Urinary bladder (tissue), 3 donors: ENCODE measurements at regions not wholly inside any gene's neighbourhood (a gene's known extent, or its start where the extent isn't known, plus 50 kb on each side); places are given as distances from the start of the nearest gene placed in this dataset.

Source experiments
- DNase-seq: peaks from one replicate; pipeline ENCODE4 v3.0.0-alpha.2; 2015; ENCODE audit errors: extremely low spot score
- H3K27ac ChIP-seq: one replicate; pipeline ENCODE4 v1.5.1; 2013; ENCODE audit warnings: low read depth, mild to moderate bottlenecking, moderate library complexity
- H3K36me3 ChIP-seq: one replicate; pipeline ENCODE4 v1.6.1; 2013; ENCODE audit warnings: mild to moderate bottlenecking, moderate library complexity; ENCODE audit not compliant: insufficient read depth
- H3K4me1 ChIP-seq: one replicate; pipeline ENCODE4 v1.6.1; 2013; ENCODE audit warnings: mild to moderate bottlenecking, moderate library complexity; ENCODE audit not compliant: insufficient read depth
- H3K4me3 ChIP-seq: one replicate; pipeline ENCODE4 v1.5.1; 2013; ENCODE audit warnings: low read depth, low read length
- WGBS: extraction: QIAGEN DNeasy Blood & Tissue Kit; methylation state at CpG from one replicate; pipeline ENCODE4 v1.1.7; 2013; 5-methylcytosine and 5-hydroxymethylcytosine counted together
- donor health status: healthy with polysubstance abuse.
- donor health status: healthy.

GRCh38 chr2:203789618-203790017 lies 78.0 kb upstream of the CTLA4 start:
- DNase-seq = no peak
- H3K36me3 ChIP-seq = no peaks in the 10 kb centered on the region

GRCh38 chr2:203790134-203790852 lies 77.3 kb upstream of the CTLA4 start:
- H3K27ac ChIP-seq = no peak overlapping the region
- no peak for DNase-seq
- 93% methylated on average over 2 of the region's 2 CpGs for WGBS
- no peak overlapping the region for H3K4me3 ChIP-seq
- H3K36me3 ChIP-seq = no peaks in the 10 kb centered on the region
- H3K4me1 ChIP-seq = no peaks in the 10 kb centered on the region

More at GRCh38 chr2:203789618-203790017, 78.0 kb upstream of the CTLA4 start:
- no peak overlapping the region for H3K4me3 ChIP-seq
- no peak overlapping the region for H3K27ac ChIP-seq
- H3K4me1 ChIP-seq = no peaks in the 10 kb centered on the region

DNA sequence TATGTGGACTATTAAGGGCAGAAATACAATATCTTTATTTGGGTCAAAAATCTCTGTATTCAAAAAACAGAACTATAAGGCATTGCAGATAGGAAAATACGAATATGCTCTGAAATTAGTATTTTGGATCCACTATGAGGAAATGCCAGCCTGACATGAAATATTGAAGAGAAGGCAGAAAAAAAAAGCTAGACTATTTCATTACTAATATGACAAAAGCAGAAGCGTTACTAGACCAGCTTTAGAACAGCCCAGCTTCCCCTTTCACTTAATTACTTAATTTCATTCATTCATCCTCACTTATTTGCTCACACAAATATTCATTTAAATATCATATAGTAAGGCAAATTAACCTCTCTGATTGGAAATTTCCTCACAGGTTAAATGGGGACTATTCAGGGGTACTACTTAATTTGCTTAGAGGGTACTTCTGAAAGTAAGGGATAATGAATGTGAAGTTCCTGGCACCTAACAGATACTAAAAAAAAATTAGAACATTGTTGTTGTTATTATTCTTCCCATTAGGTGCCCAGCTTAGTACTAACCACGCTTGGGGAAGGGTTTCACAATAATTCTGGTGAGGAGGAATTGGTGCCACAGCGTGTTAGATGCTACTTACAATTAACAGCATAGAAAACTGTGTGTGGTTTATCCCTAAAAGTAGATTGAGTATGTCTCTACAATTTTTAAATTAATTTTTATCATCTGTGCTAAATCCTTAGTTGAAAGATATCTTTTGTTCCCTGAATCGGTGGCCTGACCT lies 71.1 kb upstream of the CTLA4 start:
- no peak for DNase-seq
- Histone ChIP-seq H3K27ac (no peak overlapping the region), H3K36me3 (no peaks in the 10 kb centered on the region), H3K4me3 (no peak overlapping the region), H3K4me1 (no peaks in the 10 kb centered on the region)
- WGBS = 93% methylated on average over 5 of the region's 5 CpGs

- 86% methylated on average over 2 of the region's 2 CpGs for WGBS
- H3K36me3 ChIP-seq = no peaks in the 10 kb centered on the region
Observed at GRCh38 chr2:203797276-203797675, 70.3 kb upstream of the CTLA4 start.

DNA sequence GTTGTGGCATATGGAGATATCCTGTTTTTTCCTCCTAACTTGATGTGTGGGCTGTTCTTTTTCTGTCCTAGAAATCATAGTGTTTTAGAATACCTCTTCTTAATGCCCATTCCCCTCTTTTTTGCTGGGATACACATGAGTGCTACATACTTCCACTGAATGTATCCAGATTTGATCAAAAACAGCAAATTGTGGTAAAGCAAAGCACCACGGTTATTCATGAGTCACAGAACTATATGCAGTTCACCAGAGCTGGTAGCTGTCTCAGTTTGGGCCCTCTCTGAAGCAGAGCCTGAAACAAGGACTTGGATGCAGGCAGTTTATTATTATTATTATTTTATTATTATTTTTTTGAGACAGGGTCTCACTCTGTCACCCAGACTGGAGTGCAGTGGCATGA lies 69.9 kb upstream of the CTLA4 start:
- WGBS = 87% methylated on average over 1 of the region's 1 CpG
- DNase-seq = no peak
- no peak overlapping the region for H3K4me3 ChIP-seq

More at GRCh38 chr2:203797276-203797675, 70.3 kb upstream of the CTLA4 start:
- no peak overlapping the region for H3K27ac ChIP-seq
- DNase-seq = no peak
- no peaks in the 10 kb centered on the region for H3K4me1 ChIP-seq
- H3K4me3 ChIP-seq = no peak overlapping the region

DNA sequence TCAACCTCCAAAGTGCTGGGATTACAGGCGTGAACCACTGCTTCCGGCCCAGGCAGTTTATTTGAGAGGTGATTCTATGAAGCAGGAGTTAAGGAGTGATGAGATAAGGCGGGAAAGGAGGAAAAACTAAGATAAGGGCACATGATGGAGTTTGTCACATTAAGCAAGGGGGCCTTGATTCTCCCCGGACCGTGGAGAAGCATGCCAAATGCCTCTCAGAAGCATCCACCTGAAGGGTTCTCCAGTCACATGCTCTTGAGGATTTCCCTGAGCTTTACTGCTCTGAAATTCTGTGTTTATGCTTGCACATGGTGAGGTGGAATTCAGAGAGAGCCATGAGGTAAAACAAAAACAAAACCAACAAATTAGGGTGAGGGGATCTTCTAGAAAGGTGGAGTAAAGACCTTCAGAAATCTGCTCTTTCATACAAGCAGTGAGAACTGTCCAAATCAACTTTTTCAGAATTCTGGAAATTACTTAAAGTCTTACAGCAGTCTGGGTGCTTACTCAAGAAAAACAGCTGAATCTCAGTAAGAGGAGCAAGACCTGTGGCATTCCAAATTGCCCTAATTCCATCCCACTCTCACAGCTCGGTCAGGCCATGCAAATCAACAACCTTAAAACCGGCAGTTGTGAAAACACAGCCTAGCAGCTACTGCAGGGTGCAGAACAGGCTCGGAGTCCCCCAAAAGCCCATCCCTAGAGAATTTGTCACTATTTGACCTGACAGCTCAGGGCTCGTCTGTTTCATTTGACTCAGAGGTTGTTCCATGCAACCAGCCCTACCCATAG lies 69.1 kb upstream of the CTLA4 start:
- Histone ChIP-seq H3K36me3 (no peaks in the 10 kb centered on the region), H3K27ac (no peak overlapping the region), H3K4me3 (no peak overlapping the region), H3K4me1 (no peaks in the 10 kb centered on the region)
- WGBS = 81% methylated on average over 9 of the region's 9 CpGs
- DNase-seq = no peak

More for the DNA sequence above, 69.9 kb upstream of the CTLA4 start:
- no peaks in the 10 kb centered on the region for H3K36me3 ChIP-seq
- no peaks in the 10 kb centered on the region for H3K4me1 ChIP-seq
- no peak overlapping the region for H3K27ac ChIP-seq

DNA sequence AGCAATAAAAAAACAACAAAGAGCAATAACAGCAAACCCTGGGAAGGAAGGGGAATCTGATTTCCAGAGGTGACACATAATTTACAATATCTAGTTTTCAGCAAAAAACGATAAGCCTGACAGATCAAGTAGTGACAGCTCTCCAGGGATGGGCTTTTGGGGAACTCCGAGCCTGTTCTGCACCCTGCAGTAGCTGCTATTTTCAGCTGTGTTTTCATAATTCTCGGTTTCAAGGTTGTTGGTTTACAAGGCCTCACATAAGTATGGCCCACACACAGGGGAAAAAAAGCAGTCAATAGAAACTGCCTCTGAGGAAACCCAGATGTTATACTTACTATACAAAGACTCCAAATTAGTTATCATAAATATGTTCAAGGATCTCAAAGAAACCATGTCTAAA lies 67.7 kb upstream of the CTLA4 start:
- no peak for DNase-seq
- Histone ChIP-seq H3K4me3 (no peak overlapping the region), H3K4me1 (no peaks in the 10 kb centered on the region), H3K27ac (no peak overlapping the region), H3K36me3 (no peaks in the 10 kb centered on the region)
- WGBS = 58% methylated on average over 3 of the region's 3 CpGs

DNA sequence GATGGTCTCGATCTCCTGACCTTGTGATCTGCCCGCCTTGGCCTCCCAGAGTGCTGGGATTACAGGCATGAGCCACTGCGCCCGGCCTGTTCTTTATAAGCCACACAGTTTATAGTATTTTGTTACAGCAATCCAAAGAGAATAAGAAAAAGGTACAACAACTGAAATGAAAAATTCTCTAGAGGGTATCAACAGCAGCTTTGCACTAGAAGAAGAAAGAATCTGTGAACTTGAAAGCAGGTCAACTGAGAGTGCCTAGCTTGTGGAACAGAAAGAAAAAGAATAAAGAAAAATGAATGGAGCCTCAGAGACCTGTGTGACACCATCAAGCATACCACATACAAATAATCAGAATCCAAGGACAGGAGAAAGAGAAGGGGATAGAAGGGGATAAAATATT lies 66.8 kb upstream of the CTLA4 start:
- WGBS = 97% methylated on average over 4 of the region's 4 CpGs
- H3K36me3 ChIP-seq = no peaks in the 10 kb centered on the region
- no peaks in the 10 kb centered on the region for H3K4me1 ChIP-seq
- no peak overlapping the region for H3K4me3 ChIP-seq
- no peak overlapping the region for H3K27ac ChIP-seq
- no peak for DNase-seq

GRCh38 chr2:203802342-203803052 lies 65.1 kb upstream of the CTLA4 start:
- DNase-seq = no peak
- H3K36me3 ChIP-seq = no peaks in the 10 kb centered on the region
- H3K4me1 ChIP-seq = no peaks in the 10 kb centered on the region
- H3K4me3 ChIP-seq = no peak overlapping the region
- H3K27ac ChIP-seq = no peak overlapping the region
- 83% methylated on average over 7 of the region's 7 CpGs for WGBS

DNA sequence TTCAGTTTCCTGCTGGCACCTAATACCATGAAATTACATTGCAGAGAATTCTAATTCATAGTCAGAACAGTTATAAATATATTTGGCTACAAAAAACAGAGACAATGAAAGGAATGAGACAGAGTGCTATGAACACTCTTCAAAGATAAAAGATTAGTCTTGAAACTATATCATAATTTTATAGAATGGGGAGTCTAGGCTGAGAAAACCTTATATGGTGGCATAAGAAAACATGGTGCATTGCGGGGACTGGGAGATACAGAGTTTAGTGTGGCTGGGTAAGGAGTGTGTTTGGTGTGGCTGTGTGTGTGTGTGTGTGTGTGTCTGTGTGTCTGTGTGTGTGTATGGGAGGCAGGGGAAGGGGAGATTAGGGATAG lies 64.5 kb upstream of the CTLA4 start:
- no peak for DNase-seq
- Histone ChIP-seq H3K4me1 (no peaks in the 10 kb centered on the region), H3K4me3 (no peak overlapping the region), H3K36me3 (no peaks in the 10 kb centered on the region), H3K27ac (no peak overlapping the region)
- WGBS = 100% methylated on average over 1 of the region's 1 CpG

DNA sequence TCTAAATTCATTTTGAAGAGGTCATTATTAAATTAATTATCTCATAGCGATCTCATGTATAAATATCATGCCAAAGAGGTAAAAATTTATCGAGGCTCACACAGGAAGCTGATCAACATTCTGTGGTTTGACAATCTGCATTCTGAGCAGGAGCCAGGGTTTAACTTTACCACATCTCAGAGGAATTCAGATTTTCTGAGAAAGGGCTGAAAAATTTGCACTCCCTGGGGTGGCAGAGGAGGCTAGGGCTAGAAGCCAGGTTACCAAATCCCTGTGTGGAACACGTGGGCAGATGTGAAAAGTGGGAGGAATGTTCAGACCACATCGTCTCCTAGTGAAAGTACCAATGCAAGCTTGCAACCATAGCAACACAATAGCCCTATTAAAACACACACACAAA lies 63.5 kb upstream of the CTLA4 start:
- Histone ChIP-seq H3K36me3 (no peaks in the 10 kb centered on the region), H3K4me1 (no peaks in the 10 kb centered on the region), H3K27ac (no peak overlapping the region), H3K4me3 (no peak overlapping the region)
- no peak for DNase-seq
- WGBS = 48% methylated on average over 4 of the region's 4 CpGs

GRCh38 chr2:203804764-203805485 lies 62.6 kb upstream of the CTLA4 start:
- H3K36me3 ChIP-seq = no peaks in the 10 kb centered on the region
- WGBS = 88% methylated on average over 4 of the region's 4 CpGs
- H3K27ac ChIP-seq = no peak overlapping the region
- DNase-seq = no peak
- no peak overlapping the region for H3K4me3 ChIP-seq
- no peaks in the 10 kb centered on the region for H3K4me1 ChIP-seq

DNA sequence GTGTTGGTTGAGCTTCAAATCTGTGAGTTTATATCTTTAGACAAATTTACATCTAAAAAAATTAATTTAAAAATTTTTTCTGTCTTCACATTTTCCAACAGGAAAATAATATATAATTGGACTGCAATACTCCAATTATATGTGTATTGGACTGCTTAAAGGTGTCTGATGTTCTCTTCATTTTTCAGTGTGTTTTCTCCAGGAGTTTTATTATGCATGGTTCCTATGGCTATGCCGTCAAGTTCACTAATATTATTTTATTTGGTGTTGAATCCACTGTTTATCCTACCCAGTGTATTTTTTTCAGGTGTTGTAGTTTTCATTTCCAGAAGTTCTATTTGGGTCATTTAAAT lies 62.1 kb upstream of the CTLA4 start:
- no peak for DNase-seq
- 96% methylated on average over 1 of the region's 1 CpG for WGBS
- Histone ChIP-seq H3K4me3 (no peak overlapping the region), H3K36me3 (no peaks in the 10 kb centered on the region), H3K27ac (no peak overlapping the region), H3K4me1 (no peaks in the 10 kb centered on the region)
